GM13976 (cell line): ENCODE measurements at regions not wholly inside any gene's neighbourhood (a gene's known extent, or its start where the extent isn't known, plus 50 kb on each side); places are given as distances from the start of the nearest gene placed in this dataset.

Source experiments
- DNase-seq: peaks from one replicate; pipeline ENCODE4 v3.0.0; 2012; ENCODE audit warnings: low spot score
- CTCF ChIP-seq: IDR thresholded peaks from 2 replicates; pipeline ENCODE4 v1.5.1; 2012; ENCODE audit warnings: borderline replicate concordance, mild to moderate bottlenecking; ENCODE audit not compliant: insufficient read depth; ENCODE audit errors: extremely low read depth, missing control alignments, control extremely low read depth
- in situ Hi-C: fragments of 300-500 bp; cut with MboI; formaldehyde crosslinking; loops from one replicate; pipeline ENCODE4 v1.12.0; 2022; ENCODE audit warnings: low sequenced_read_pairs, mixed read lengths, inconsistent platforms; ENCODE audit not compliant: unreplicated experiment

GRCh38 chr13:57346786-57347185, 179.8 kb downstream of the PRR20E start:
- no peak for TF ChIP-seq CTCF
- in situ Hi-C loops = no loop called here
- no peak for DNase-seq

GRCh38 chr13:57352114-57352513, 185.1 kb downstream of the PRR20E start:
- in situ Hi-C loops = no loop called here
- DNase-seq = no peak

GRCh38 chr13:57353831-57354230, 186.8 kb downstream of the PRR20E start:
- in situ Hi-C loops = no loop called here
- no peak for TF ChIP-seq CTCF
- DNase-seq = no peak

More at GRCh38 chr13:57352114-57352513, 185.1 kb downstream of the PRR20E start:
- no peak for TF ChIP-seq CTCF

- DNase-seq = no peak
- in situ Hi-C loops = no loop called here
- TF ChIP-seq CTCF = no peak
Measured at GRCh38 chr13:57375876-57376275, 208.9 kb downstream of the PRR20E start.

GRCh38 chr13:57408312-57408711, 223.2 kb upstream of the PCDH17 start:
- no peak for TF ChIP-seq CTCF
- DNase-seq = no peak
- in situ Hi-C loops = no loop called here

- in situ Hi-C loops = no loop called here
- TF ChIP-seq CTCF = no peak
- DNase-seq = no peak
Measured at GRCh38 chr13:57409121-57409520, 222.4 kb upstream of the PCDH17 start.

- in situ Hi-C loops = no loop called here
- TF ChIP-seq CTCF = no peak
- DNase-seq = no peak
Measured at GRCh38 chr13:57409656-57410055, 221.9 kb upstream of the PCDH17 start.
